H9 (cell line): ENCODE measurements at regions not wholly inside any gene's neighbourhood (a gene's known extent, or its start where the extent isn't known, plus 50 kb on each side); places are given as distances from the start of the nearest gene placed in this dataset.

ENCODE experiments used
- DNase-seq: peaks from one replicate; pipeline ENCODE4 v3.0.0-alpha.2; 2017
- H2AFZ ChIP-seq: one replicate; pipeline ENCODE4 v1.6.1; 2013; ENCODE audit warnings: mild to moderate bottlenecking, low read length, control low read depth, moderate library complexity
- H2AK5ac ChIP-seq: 2 replicates; pipeline ENCODE4 v1.6.1; 2013; ENCODE audit warnings: low read length, control low read depth, mixed read lengths; ENCODE audit not compliant: insufficient read length
- H2BK120ac ChIP-seq: one replicate; pipeline ENCODE4 v1.6.1; 2013; ENCODE audit warnings: low read depth, mild to moderate bottlenecking, low read length, control low read depth, inconsistent platforms; ENCODE audit not compliant: poor library complexity, severe bottlenecking
- H2BK12ac ChIP-seq: 2 replicates; pipeline ENCODE4 v1.6.1; 2013; ENCODE audit warnings: low read length, control low read depth, mixed read lengths, low read depth; ENCODE audit not compliant: insufficient read length
- H2BK15ac ChIP-seq: 2 replicates; pipeline ENCODE4 v1.6.1; 2013; ENCODE audit warnings: low read depth, low read length, control low read depth
- H2BK20ac ChIP-seq: one replicate; pipeline ENCODE4 v1.6.1; 2013; ENCODE audit warnings: low read depth, mild to moderate bottlenecking, low read length, control low read depth, inconsistent platforms; ENCODE audit not compliant: poor library complexity, severe bottlenecking
- H2BK5ac ChIP-seq: 2 replicates; pipeline ENCODE4 v1.6.1; 2013; ENCODE audit warnings: low read length, control low read depth, mixed read lengths; ENCODE audit not compliant: insufficient read length
- H3K14ac ChIP-seq: 2 replicates; pipeline ENCODE4 v1.6.1; 2013; ENCODE audit warnings: low read length, control low read depth; ENCODE audit not compliant: insufficient read depth
- H3K18ac ChIP-seq: 2 replicates; pipeline ENCODE4 v1.6.1; 2013; ENCODE audit warnings: low read depth, mild to moderate bottlenecking, mixed read lengths, low read length, control low read depth; ENCODE audit not compliant: insufficient read length
- H3K23ac ChIP-seq: 2 replicates; pipeline ENCODE4 v1.6.1; 2013; ENCODE audit warnings: low read length, control low read depth, mixed read lengths, low read depth; ENCODE audit not compliant: insufficient read length
- H3K23me2 ChIP-seq: 2 replicates; pipeline ENCODE4 v1.6.1; 2013; ENCODE audit warnings: low read depth, mild to moderate bottlenecking, mixed read lengths, low read length, control low read depth; ENCODE audit not compliant: insufficient read length, poor library complexity, severe bottlenecking
- H3K27ac ChIP-seq: 2 replicates; pipeline ENCODE4 v1.5.1; 2013; ENCODE audit warnings: low read length, control low read depth, mixed read lengths, low read depth; ENCODE audit not compliant: insufficient read length
- H3K27me3 ChIP-seq: 2 replicates; pipeline ENCODE4 v1.6.1; 2013; ENCODE audit warnings: low read length, control low read depth, inconsistent platforms; ENCODE audit not compliant: insufficient read depth
- H3K4ac ChIP-seq: 2 replicates; pipeline ENCODE4 v1.6.1; 2013; ENCODE audit warnings: low read depth, mild to moderate bottlenecking, control low read depth, inconsistent platforms, low read length, moderate library complexity
- H3K4me1 ChIP-seq: 2 replicates; pipeline ENCODE4 v1.6.1; 2013; ENCODE audit warnings: low read length, control low read depth, inconsistent platforms; ENCODE audit not compliant: insufficient read depth
- H3K4me2 ChIP-seq: 2 replicates; pipeline ENCODE4 v1.6.1; 2013; ENCODE audit warnings: low read length, control low read depth, mixed read lengths; ENCODE audit not compliant: insufficient read length, insufficient read depth
- H3K56ac ChIP-seq: 2 replicates; pipeline ENCODE4 v1.6.1; 2013; ENCODE audit warnings: low read depth, mild to moderate bottlenecking, mixed read lengths, low read length, control low read depth; ENCODE audit not compliant: insufficient read length
- H3K79me1 ChIP-seq: 2 replicates; pipeline ENCODE4 v1.6.1; 2013; ENCODE audit warnings: low read depth, mild to moderate bottlenecking, moderate library complexity, low read length, control low read depth, inconsistent platforms; ENCODE audit not compliant: insufficient read depth, poor library complexity, severe bottlenecking
- H3K79me2 ChIP-seq: 2 replicates; pipeline ENCODE4 v1.6.1; 2013; ENCODE audit warnings: low read length, control low read depth, inconsistent platforms; ENCODE audit not compliant: insufficient read depth
- H3K9ac ChIP-seq: 2 replicates; pipeline ENCODE4 v1.6.1; 2013; ENCODE audit warnings: low read length, control low read depth, mixed read lengths; ENCODE audit not compliant: insufficient read length; ENCODE audit errors: extremely low read depth
- H3K9me3 ChIP-seq: one replicate; pipeline ENCODE4 v1.6.1; 2013; ENCODE audit warnings: low read depth, low read length, inconsistent platforms; ENCODE audit not compliant: control insufficient read depth
- H3T11ph ChIP-seq: one replicate; pipeline ENCODE4 v1.6.1; 2013; ENCODE audit warnings: mild to moderate bottlenecking, low read length, control low read depth, inconsistent platforms
- H4K20me1 ChIP-seq: one replicate; pipeline ENCODE4 v1.6.1; 2013; ENCODE audit not compliant: control insufficient read depth, insufficient read length, insufficient read depth
- H4K5ac ChIP-seq: 2 replicates; pipeline ENCODE4 v1.6.1; 2013; ENCODE audit warnings: low read depth, mild to moderate bottlenecking, mixed read lengths, low read length, control low read depth; ENCODE audit not compliant: insufficient read length
- H4K8ac ChIP-seq: replicated peaks from 2 replicates; pipeline ENCODE4 v1.6.1; 2013; ENCODE audit warnings: low read length, control low read depth, mixed read lengths, low read depth; ENCODE audit not compliant: insufficient read length
- H4K91ac ChIP-seq: 2 replicates; pipeline ENCODE4 v1.6.1; 2013; ENCODE audit warnings: low read depth, mild to moderate bottlenecking, moderate library complexity, mixed read lengths, low read length, control low read depth; ENCODE audit not compliant: insufficient read length
- H3K27ac Mint-ChIP-seq, 3 experiments: 2 replicates in 2 of 3; 3 replicates in 1 of 3; pipeline ENCODE4 v1.8.0; 2020 to 2021; ENCODE audit warnings: mixed read lengths in 3 of 3, mild to moderate bottlenecking in 1 of 3, moderate library complexity in 1 of 3
- H3K27me3 Mint-ChIP-seq: 2 replicates; pipeline ENCODE4 v1.8.0; 2021; ENCODE audit warnings: low read depth, mild to moderate bottlenecking, moderate library complexity, mixed read lengths
- H3K36me3 Mint-ChIP-seq, 3 experiments: 2 replicates in 2 of 3; 3 replicates in 1 of 3; pipeline ENCODE4 v1.8.0; 2020 to 2021; ENCODE audit warnings: low read depth in 3 of 3, mixed read lengths in 3 of 3; ENCODE audit not compliant: insufficient read depth in 1 of 3
- H3K4me1 Mint-ChIP-seq, 2 experiments: 2 replicates each; pipeline ENCODE4 v1.8.0; 2020; ENCODE audit warnings: mixed read lengths in 2 of 2
- H3K4me3 Mint-ChIP-seq, 2 experiments: 2 replicates in 1 of 2; 3 replicates in 1 of 2; pipeline ENCODE4 v1.8.0; 2020 to 2021; ENCODE audit warnings: mild to moderate bottlenecking in 2 of 2, mixed read lengths in 2 of 2, moderate library complexity in 1 of 2
- H3K9me3 Mint-ChIP-seq, 2 experiments: 2 replicates in 1 of 2; 3 replicates in 1 of 2; pipeline ENCODE4 v1.8.0; 2020; ENCODE audit warnings: mild to moderate bottlenecking in 2 of 2, mixed read lengths in 2 of 2, moderate library complexity in 1 of 2
- WGBS: extraction: QIAGEN DNeasy Blood & Tissue Kit; methylation state at CpG from one replicate; pipeline ENCODE4 v1.1.7; 2013; ENCODE audit warnings: missing lambda C conversion rate, low lambda C conversion rate, mixed read lengths; ENCODE audit not compliant: insufficient read length; ENCODE audit errors: extremely low coverage; 5-methylcytosine and 5-hydroxymethylcytosine counted together
- TF ChIP-seq, protein P1 (sequence below): fragments of 200-600 bp; sonication (generic); conservative IDR thresholded peaks from 3 replicates; pipeline ENCODE4 v1.8.0; 2021; ENCODE audit warnings: antibody characterized with exemption, mild to moderate bottlenecking

DNA sequence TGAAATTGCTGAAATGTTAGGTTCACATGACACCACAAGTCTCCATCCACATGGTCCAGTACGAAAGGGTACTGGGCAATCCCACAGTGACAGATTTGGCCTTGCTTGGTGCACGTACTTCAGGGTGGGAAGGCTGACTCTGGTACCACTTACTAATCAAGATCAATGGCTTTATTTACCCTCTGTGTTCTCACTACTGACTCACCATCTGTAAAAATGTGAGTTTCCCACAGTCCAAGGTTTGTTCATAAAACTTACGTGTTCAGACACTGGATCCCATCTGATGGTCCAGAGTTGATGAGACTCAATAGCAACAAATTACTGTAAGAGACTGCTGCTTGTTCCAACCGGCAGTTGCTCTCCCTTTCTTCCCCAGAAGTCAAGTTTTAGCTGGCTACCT is 231.7 kb downstream of the LMX1A start:
- Histone ChIP-seq H3K23me2 (no peaks in the 10 kb centered on the region), H3K23ac (no peak overlapping the region), H3K14ac (no peak overlapping the region), H2BK12ac (no peak overlapping the region), H2BK5ac (no peak overlapping the region), H3K9me3 (no peaks in the 10 kb centered on the region), H4K5ac (no peak overlapping the region), H2AFZ (no peak overlapping the region), H2BK15ac (no peak overlapping the region), H2AK5ac (no peak overlapping the region), H3K18ac (no peak overlapping the region), H3K27ac (no peak overlapping the region), H2BK120ac (no peak overlapping the region), H2BK20ac (no peak overlapping the region), H3K79me2 (no peaks in the 10 kb centered on the region), H3K4ac (no peak overlapping the region), H3K56ac (no peak overlapping the region), H3K4me1 (no peaks in the 10 kb centered on the region), H3T11ph (no peak overlapping the region), H4K8ac (no peak overlapping the region), H3K79me1 (no peaks in the 10 kb centered on the region), H4K91ac (no peak overlapping the region), H3K27me3 (no peaks in the 10 kb centered on the region), H3K4me2 (no peak overlapping the region), H4K20me1 (peaks cover 2% of the 10 kb centered on the region), H3K9ac (no peak overlapping the region)
- H3K4me3 Mint-ChIP-seq, result no peak overlapping the region
- no peak overlapping the region for H3K27ac Mint-ChIP-seq
- no peak for DNase-seq
- peaks cover 0 to 9% of the 10 kb centered on the region in 2 experiments; a peak in 2 of 4 replicates for H3K4me1 Mint-ChIP-seq
- H3K9me3 Mint-ChIP-seq, result no peaks in the 10 kb centered on the region
- H3K36me3 Mint-ChIP-seq, result no peaks in the 10 kb centered on the region
- H3K27me3 Mint-ChIP-seq, result peaks cover 74% of the 10 kb centered on the region
- no CpG with 5 or more reads among the region's 4 CpGs for WGBS
- TF ChIP-seq, protein P1, sequence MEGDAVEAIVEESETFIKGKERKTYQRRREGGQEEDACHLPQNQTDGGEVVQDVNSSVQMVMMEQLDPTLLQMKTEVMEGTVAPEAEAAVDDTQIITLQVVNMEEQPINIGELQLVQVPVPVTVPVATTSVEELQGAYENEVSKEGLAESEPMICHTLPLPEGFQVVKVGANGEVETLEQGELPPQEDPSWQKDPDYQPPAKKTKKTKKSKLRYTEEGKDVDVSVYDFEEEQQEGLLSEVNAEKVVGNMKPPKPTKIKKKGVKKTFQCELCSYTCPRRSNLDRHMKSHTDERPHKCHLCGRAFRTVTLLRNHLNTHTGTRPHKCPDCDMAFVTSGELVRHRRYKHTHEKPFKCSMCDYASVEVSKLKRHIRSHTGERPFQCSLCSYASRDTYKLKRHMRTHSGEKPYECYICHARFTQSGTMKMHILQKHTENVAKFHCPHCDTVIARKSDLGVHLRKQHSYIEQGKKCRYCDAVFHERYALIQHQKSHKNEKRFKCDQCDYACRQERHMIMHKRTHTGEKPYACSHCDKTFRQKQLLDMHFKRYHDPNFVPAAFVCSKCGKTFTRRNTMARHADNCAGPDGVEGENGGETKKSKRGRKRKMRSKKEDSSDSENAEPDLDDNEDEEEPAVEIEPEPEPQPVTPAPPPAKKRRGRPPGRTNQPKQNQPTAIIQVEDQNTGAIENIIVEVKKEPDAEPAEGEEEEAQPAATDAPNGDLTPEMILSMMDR, result no peak
